PFSK-1 (cell line): ENCODE measurements at regions not wholly inside any gene's neighbourhood (a gene's known extent, or its start where the extent isn't known, plus 50 kb on each side); places are given as distances from the start of the nearest gene placed in this dataset.

Experiments used
- FOXP2 ChIP-seq: optimal IDR thresholded peaks from 2 replicates; pipeline ENCODE3; 2011; ENCODE audit warnings: borderline replicate concordance, control low read depth, inconsistent platforms; ENCODE audit not compliant: insufficient read depth; ENCODE audit errors: extremely low read length, extremely low read depth
- POLR2AphosphoS5 ChIP-seq: IDR thresholded peaks from 2 replicates; pipeline ENCODE4 v1.6.1; 2012; ENCODE audit warnings: low read depth, mild to moderate bottlenecking, control low read depth, low read length, moderate library complexity

- TF ChIP-seq FOXP2 (no peak), POLR2AphosphoS5 (no peak)
These were observed 148.2 kb upstream of the NAV3 start for GRCh38 chr12:77682488-77682887.
